Pancreas (tissue), 10 donors: ENCODE measurements at regions not wholly inside any gene's neighbourhood (a gene's known extent, or its start where the extent isn't known, plus 50 kb on each side); places are given as distances from the start of the nearest gene placed in this dataset.

ENCODE experiments used
- ATAC-seq, 4 donors: fragments of 200-7000 bp; cut with Tn5 transposase; one replicate each; pipeline versions ENCODE4 v1.8.0 to v1.9.1; 2020; ENCODE audit warnings: mild to moderate bottlenecking in 4 of 4, moderate library complexity in 4 of 4
- DNase-seq, 6 donors: peaks; one replicate each; pipeline ENCODE4 v3.0.0-alpha.2; 2020
- FAIRE-seq: peaks from 2 replicates; lab custom pipeline; 2012; peaks lifted over from hg19 to GRCh38; lab: Jason Lieb, UNC
- H3K27ac ChIP-seq, 4 donors: fragments of 200-600 bp; sonication (generic); 1 replicate in 3 of 4; 2 replicates in 1 of 4; pipeline versions ENCODE4 v1.5.0 to v1.8.0; 2020
- H3K27me3 ChIP-seq, 4 donors: fragments of 200-600 bp; one replicate each; pipeline ENCODE4 v1.8.0; 2021
- H3K36me3 ChIP-seq, 3 donors: fragments of 200-600 bp; sonication (generic) in 1 of 3; one replicate each; pipeline versions ENCODE4 v1.5.0 to v1.8.0; 2020 to 2021
- H3K4me1 ChIP-seq, 3 donors: fragments of 200-600 bp; one replicate each; pipeline ENCODE4 v1.8.0; 2021
- H3K4me3 ChIP-seq, 4 donors: fragments of 200-600 bp; sonication (generic) in 2 of 4; one replicate each; pipeline versions ENCODE4 v1.5.0 to v1.8.0; 2020 to 2021
- H3K9me3 ChIP-seq, 4 donors: fragments of 200-600 bp; one replicate each; pipeline ENCODE4 v1.8.0; 2021
- CTCF ChIP-seq, 4 donors: fragments of 200-600 bp; sonication (generic) in 3 of 4; IDR thresholded peaks; one replicate each; pipeline versions ENCODE4 v1.5.0 to v1.8.0; 2021; ENCODE audit warnings: antibody characterized with exemption in 4 of 4
- WGBS, 2 donors: extraction: QIAGEN DNeasy Blood & Tissue Kit; methylation state at CpG; one replicate each; pipeline ENCODE4 v1.1.7; 2013; 5-methylcytosine and 5-hydroxymethylcytosine counted together
- intact Hi-C, 3 donors: fragments of 100-400 bp; cut with DNase I; formaldehyde crosslinking; loops; one replicate each; pipeline versions ENCODE4 v1.11.1 to v1.14.2; 2022
- donor health status: healthy with polysubstance abuse.
- donor health status: DM: no; HTN: no; CAD: no; lungs with moderate emphysema.
- donor health status: DM: no; HTN: no; CAD: no.
- donor health status: control.
- donor health status: control.
- donor health status: Bipolar disorder and iron deficiency.
- donor health status: DM: yes; HTN: yes; CAD: no.
- donor health status: DM: no; HTN: no; CAD: no.
- donor health status: DM: no; HTN: no; CAD: no.
- donor health status: DM: yes; HTN: yes; CAD: no.

GRCh38 chr1:185672719-185673360 is 61.4 kb upstream of the HMCN1 start:
- 70 to 72% methylated on average over 3 of the region's 3 CpGs for WGBS, 2 donors
- no peaks in the 10 kb centered on the region for H3K9me3 ChIP-seq
- H3K36me3 ChIP-seq: no peaks in the 10 kb centered on the region
- peak overlapping the region in 1 of 4 donors; percentile 21 for H3K27ac ChIP-seq
- ATAC-seq (peak in 3 of 4 donors; percentile 59 to 84 (median 71)), DNase-seq (peak in 1 of 6 donors; percentile 37), FAIRE-seq (no peak)
- no peak for TF ChIP-seq CTCF (IDR thresholded peaks at IDR 0.05)
- intact Hi-C loops: loop anchor here in 1 of 3 donors (10.0 kb wide), 1 partner anchor 358 kb away; the partner anchor contains the start of gene IVNS1ABP
- H3K4me3 ChIP-seq: no peak overlapping the region
- H3K4me1 ChIP-seq: peaks cover 0 to 19% (median 14%) of the 10 kb centered on the region in 3 donors
- no peaks in the 10 kb centered on the region for H3K27me3 ChIP-seq

- peak in 3 of 4 donors; percentile 16 to 42 (median 40) for TF ChIP-seq CTCF (IDR thresholded peaks at IDR 0.05)
- Histone ChIP-seq H3K4me3 (no peak overlapping the region), H3K36me3 (no peaks in the 10 kb centered on the region), H3K9me3 (no peaks in the 10 kb centered on the region), H3K4me1 (peaks cover 0 to 20% (median 14%) of the 10 kb centered on the region in 3 donors), H3K27ac (no peak overlapping the region), H3K27me3 (no peaks in the 10 kb centered on the region)
- FAIRE-seq (no peak), DNase-seq (peak in 1 of 6 donors; percentile 34), ATAC-seq (peak in 3 of 4 donors; percentile 62 to 70 (median 69))
- intact Hi-C loops: loop anchor here in 1 of 3 donors (10.0 kb wide), 1 partner anchor 355 kb away; the partner anchor contains the start of gene IVNS1ABP
- 48 to 50% methylated on average over 6 of the region's 6 CpGs for WGBS, 2 donors
These were observed 64.0 kb upstream of the HMCN1 start for GRCh38 chr1:185670187-185670627.

- no peaks in the 10 kb centered on the region for H3K27me3 ChIP-seq
- DNase-seq (no peak), ATAC-seq (peak in 1 of 4 donors; percentile 40), FAIRE-seq (no peak)
- no peak overlapping the region for H3K27ac ChIP-seq
- no peaks in the 10 kb centered on the region for H3K36me3 ChIP-seq
- intact Hi-C loops: no loop called here
- H3K4me1 ChIP-seq: peaks cover 0 to 6% (median 0%) of the 10 kb centered on the region in 3 donors
- no peak overlapping the region for H3K4me3 ChIP-seq
- H3K9me3 ChIP-seq: no peaks in the 10 kb centered on the region
- no peak for TF ChIP-seq CTCF (IDR thresholded peaks at IDR 0.05)
These were observed 66.2 kb upstream of the HMCN1 start for GRCh38 chr1:185668013-185668412.

GRCh38 chr1:185666582-185666981 is 67.6 kb upstream of the HMCN1 start:
- Histone ChIP-seq H3K4me3 (no peak overlapping the region), H3K27me3 (no peaks in the 10 kb centered on the region), H3K27ac (no peak overlapping the region), H3K9me3 (no peaks in the 10 kb centered on the region), H3K4me1 (peaks cover 0 to 6% (median 0%) of the 10 kb centered on the region in 3 donors), H3K36me3 (no peaks in the 10 kb centered on the region)
- FAIRE-seq (no peak), DNase-seq (no peak), ATAC-seq (no peak)
- TF ChIP-seq CTCF (IDR thresholded peaks at IDR 0.05): no peak
- 92 to 97% methylated on average over 2 of the region's 2 CpGs for WGBS, 2 donors
- intact Hi-C loops: no loop called here

- FAIRE-seq: no peak
- TF ChIP-seq CTCF (IDR thresholded peaks at IDR 0.05): no peak
- WGBS, 2 donors: 35 to 40% methylated on average over 1 of the region's 1 CpG
These were observed 70.4 kb upstream of the HMCN1 start for GRCh38 chr1:185663771-185664296.

More at GRCh38 chr1:185663771-185664296, 70.4 kb upstream of the HMCN1 start:
- DNase-seq (no peak), ATAC-seq (no peak)
- no peaks in the 10 kb centered on the region for H3K9me3 ChIP-seq
- H3K27me3 ChIP-seq: no peaks in the 10 kb centered on the region
- H3K4me3 ChIP-seq: no peak overlapping the region
- H3K4me1 ChIP-seq: peaks cover 0 to 6% (median 0%) of the 10 kb centered on the region in 3 donors
- H3K27ac ChIP-seq: no peak overlapping the region
- H3K36me3 ChIP-seq: no peaks in the 10 kb centered on the region
- intact Hi-C loops: no loop called here
